ENCODE measurements at regions not wholly inside any gene's neighbourhood (a gene's known extent, or its start where the extent isn't known, plus 50 kb on each side); places are given as distances from the start of the nearest gene placed in this dataset.

GRCh38 chr13:40251343-40252032, 415.0 kb downstream of the FOXO1 start:
- Histone ChIP-seq H3K9me3 (ENCODE audit: control insufficient read depth, insufficient read depth, low read length) (no peaks in the 10 kb centered on the region), H3K4me2 (ENCODE audit: low read length) (no peak overlapping the region), H3K4me3 (ENCODE audit: low read length) (no peak overlapping the region), H3K4me1 (ENCODE audit: control insufficient read depth, low read length) (peaks cover 9% of the 10 kb centered on the region), H3K27ac (ENCODE audit: low read depth, low read length) (no peak overlapping the region), H4K20me1 (ENCODE audit: control insufficient read depth, insufficient read depth, low read depth, low read length) (no peaks in the 10 kb centered on the region), H3F3A (ENCODE audit: control insufficient read depth, insufficient read depth) (no peaks in the 10 kb centered on the region), H3K9me2 (replicated peaks; ENCODE audit: control insufficient read depth, low read length) (no peaks in the 10 kb centered on the region), H3K27me3 (ENCODE audit: control insufficient read depth, low read length) (no peaks in the 10 kb centered on the region), H3K79me2 (ENCODE audit: control insufficient read depth, low read length) (no peaks in the 10 kb centered on the region), H3K36me3 (ENCODE audit: control insufficient read depth, low read length) (no peaks in the 10 kb centered on the region)
- TF ChIP-seq EZH2phosphoT487 (IDR thresholded peaks at IDR 0.05; ENCODE audit: borderline replicate concordance, low read length) (no peak), CTCF (IDR thresholded peaks at IDR 0.05; ENCODE audit: low read depth, low read length, poor library complexity, severe bottlenecking) (no peak)

- H4K20me1 ChIP-seq (ENCODE audit: control insufficient read depth, insufficient read depth, low read depth, low read length), result no peaks in the 10 kb centered on the region
- no peak overlapping the region for H3K4me3 ChIP-seq (ENCODE audit: low read length)
- H3K9me2 ChIP-seq (replicated peaks; ENCODE audit: control insufficient read depth, low read length), result no peaks in the 10 kb centered on the region
- H3K9me3 ChIP-seq (ENCODE audit: control insufficient read depth, insufficient read depth, low read length), result no peaks in the 10 kb centered on the region
- no peak overlapping the region for H3K4me2 ChIP-seq (ENCODE audit: low read length)
- no peak overlapping the region for H3K27ac ChIP-seq (ENCODE audit: low read depth, low read length)
- no peaks in the 10 kb centered on the region for H3K36me3 ChIP-seq (ENCODE audit: control insufficient read depth, low read length)
- no peaks in the 10 kb centered on the region for H3F3A ChIP-seq (ENCODE audit: control insufficient read depth, insufficient read depth)
- H3K79me2 ChIP-seq (ENCODE audit: control insufficient read depth, low read length), result no peaks in the 10 kb centered on the region
- peaks cover 9% of the 10 kb centered on the region for H3K4me1 ChIP-seq (ENCODE audit: control insufficient read depth, low read length)
- TF ChIP-seq CTCF (IDR thresholded peaks at IDR 0.05; ENCODE audit: low read depth, low read length, poor library complexity, severe bottlenecking) (no peak), EZH2phosphoT487 (IDR thresholded peaks at IDR 0.05; ENCODE audit: borderline replicate concordance, low read length) (no peak)
- no peaks in the 10 kb centered on the region for H3K27me3 ChIP-seq (ENCODE audit: control insufficient read depth, low read length)
These were observed 414.2 kb downstream of the FOXO1 start for GRCh38 chr13:40252241-40252640.

GRCh38 chr13:40252676-40253075, 413.8 kb downstream of the FOXO1 start:
- Histone ChIP-seq H3K27me3 (ENCODE audit: control insufficient read depth, low read length) (no peaks in the 10 kb centered on the region), H3K4me3 (ENCODE audit: low read length) (no peak overlapping the region), H3K9me3 (ENCODE audit: control insufficient read depth, insufficient read depth, low read length) (no peaks in the 10 kb centered on the region), H3F3A (ENCODE audit: control insufficient read depth, insufficient read depth) (no peaks in the 10 kb centered on the region), H3K36me3 (ENCODE audit: control insufficient read depth, low read length) (no peaks in the 10 kb centered on the region), H3K9me2 (replicated peaks; ENCODE audit: control insufficient read depth, low read length) (no peaks in the 10 kb centered on the region), H3K4me1 (ENCODE audit: control insufficient read depth, low read length) (peaks cover 9% of the 10 kb centered on the region), H4K20me1 (ENCODE audit: control insufficient read depth, insufficient read depth, low read depth, low read length) (no peaks in the 10 kb centered on the region), H3K27ac (ENCODE audit: low read depth, low read length) (no peak overlapping the region), H3K79me2 (ENCODE audit: control insufficient read depth, low read length) (no peaks in the 10 kb centered on the region), H3K4me2 (ENCODE audit: low read length) (no peak overlapping the region)
- TF ChIP-seq CTCF (IDR thresholded peaks at IDR 0.05; ENCODE audit: low read depth, low read length, poor library complexity, severe bottlenecking), result no peak
- TF ChIP-seq EZH2phosphoT487 (IDR thresholded peaks at IDR 0.05; ENCODE audit: borderline replicate concordance, low read length), result no peak
